GM21423 (cell line): ENCODE measurements at regions not wholly inside any gene's neighbourhood (a gene's known extent, or its start where the extent isn't known, plus 50 kb on each side); places are given as distances from the start of the nearest gene placed in this dataset.

Source experiments
- ATAC-seq: cut with Tn5 transposase; IDR thresholded peaks from one replicate; pipeline ENCODE4 v1.9.1; 2021; ENCODE audit warnings: mild to moderate bottlenecking, moderate library complexity; ENCODE audit not compliant: unreplicated experiment

- no peak for ATAC-seq
Observed at GRCh38 chr13:76153239-76153638, 517.1 kb downstream of the LMO7 start.

GRCh38 chr13:76148926-76149325 is 512.8 kb downstream of the LMO7 start:
- ATAC-seq: no peak

- ATAC-seq: no peak
Observed at GRCh38 chr13:76148374-76148773, 512.2 kb downstream of the LMO7 start.

- no peak for ATAC-seq
Observed at GRCh38 chr13:76132532-76132931, 496.4 kb downstream of the LMO7 start.

GRCh38 chr13:76131551-76131950 is 495.4 kb downstream of the LMO7 start:
- no peak for ATAC-seq

- ATAC-seq: no peak
Observed at GRCh38 chr13:76129305-76130000, 493.3 kb downstream of the LMO7 start.

GRCh38 chr13:76127922-76128321 is 491.8 kb downstream of the LMO7 start:
- no peak for ATAC-seq

- ATAC-seq: no peak
Observed at GRCh38 chr13:76123548-76123947, 487.4 kb downstream of the LMO7 start.

- ATAC-seq: no peak
Observed at GRCh38 chr13:76116751-76117360, 480.7 kb downstream of the LMO7 start.

- no peak for ATAC-seq
Observed at GRCh38 chr13:76106763-76107162, 470.6 kb downstream of the LMO7 start.

- no peak for ATAC-seq
Observed at GRCh38 chr13:76094645-76095044, 458.5 kb downstream of the LMO7 start.

- ATAC-seq: no peak
Observed at GRCh38 chr13:76091076-76091475, 454.9 kb downstream of the LMO7 start.

GRCh38 chr13:76086729-76087128 is 450.6 kb downstream of the LMO7 start:
- no peak for ATAC-seq

GRCh38 chr13:76067850-76068249 is 431.7 kb downstream of the LMO7 start:
- no peak for ATAC-seq

- ATAC-seq: no peak
Observed at GRCh38 chr13:76053181-76053580, 417.1 kb downstream of the LMO7 start.

- no peak for ATAC-seq
Observed at GRCh38 chr13:76049376-76049746, 413.2 kb downstream of the LMO7 start.

GRCh38 chr13:76048675-76049375 is 412.7 kb downstream of the LMO7 start:
- ATAC-seq: no peak

GRCh38 chr13:76048131-76048530 is 412.0 kb downstream of the LMO7 start:
- ATAC-seq: no peak

GRCh38 chr13:76043874-76044273 is 407.7 kb downstream of the LMO7 start:
- ATAC-seq: no peak

- ATAC-seq: no peak
Observed at GRCh38 chr13:76038920-76039716, 403.0 kb downstream of the LMO7 start.

GRCh38 chr13:76036176-76036575 is 400.0 kb downstream of the LMO7 start:
- ATAC-seq: no peak
